Testis (tissue), 2 donors: ENCODE measurements at regions not wholly inside any gene's neighbourhood (a gene's known extent, or its start where the extent isn't known, plus 50 kb on each side); places are given as distances from the start of the nearest gene placed in this dataset.
A peak's percentile ranks its signal among the peaks of the same experiment; 100 is the strongest.

Experiments
- DNase-seq: peaks from one replicate; pipeline ENCODE4 v3.0.0-alpha.2; 2019
- H3K27ac ChIP-seq, 2 donors: fragments of 200-600 bp; sonication (generic); one replicate each; pipeline ENCODE4 v1.5.1; 2019
- H3K27me3 ChIP-seq: fragments of 200-600 bp; sonication (generic); one replicate; pipeline ENCODE4 v1.5.1; 2019
- H3K36me3 ChIP-seq: fragments of 200-600 bp; sonication (generic); one replicate; pipeline ENCODE4 v1.5.1; 2017; ENCODE audit warnings: low read depth; ENCODE audit errors: missing control alignments
- H3K4me1 ChIP-seq: fragments of 200-600 bp; sonication (generic); one replicate; pipeline ENCODE4 v1.5.1; 2019
- H3K4me3 ChIP-seq, 2 donors: fragments of 200-600 bp; sonication (generic); one replicate each; pipeline ENCODE4 v1.5.1; 2017 to 2019
- H3K9me3 ChIP-seq: fragments of 200-600 bp; sonication (generic); one replicate; pipeline ENCODE4 v1.5.1; 2017
- POLR2A ChIP-seq: fragments of 450-650 bp; IDR thresholded peaks from one replicate; pipeline ENCODE4 v1.6.1; 2017; ENCODE audit warnings: antibody characterized with exemption, mild to moderate bottlenecking, moderate library complexity
- WGBS, 2 donors: methylation state at CpG; one replicate each; pipeline ENCODE4 v1.1.5; 2018; 5-methylcytosine and 5-hydroxymethylcytosine counted together
- intact Hi-C: fragments of 100-400 bp; cut with DNase I; formaldehyde crosslinking; loops from one replicate; pipeline ENCODE4 v1.15.1; 2023; ENCODE audit warnings: low total_unique reads
- TF ChIP-seq, protein P1 (sequence below), 3 experiments: fragments of 450-650 bp in 2 of 3; fragments of 200-600 bp in 1 of 3; sonication (generic) in 1 of 3; IDR thresholded peaks; one replicate each; pipeline ENCODE4 v1.5.1; 2016 to 2019; ENCODE audit warnings: antibody characterized with exemption in 3 of 3, mild to moderate bottlenecking in 2 of 3, moderate library complexity in 1 of 3

DNA sequence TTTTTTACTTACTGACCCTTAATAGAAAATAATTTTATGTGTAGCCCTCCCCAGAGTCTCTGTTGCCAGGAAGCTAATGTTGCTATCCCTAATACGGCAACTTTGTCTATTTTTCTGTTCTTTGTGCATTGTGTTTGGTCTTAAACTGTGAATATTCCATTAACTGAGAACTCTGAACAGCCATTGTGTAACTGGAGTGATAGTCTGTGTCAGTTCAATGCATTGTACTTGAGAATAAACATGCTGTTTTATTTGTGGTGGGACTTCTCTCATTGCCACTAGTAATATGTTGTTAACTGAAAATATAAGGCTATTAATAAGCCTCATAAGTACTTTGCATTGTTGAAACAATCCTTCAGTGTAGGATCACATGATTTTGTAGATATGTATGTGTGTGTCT, 278.3 kb upstream of the DMRT1 start:
- Histone ChIP-seq H3K9me3 (no peaks in the 10 kb centered on the region), H3K4me1 (peaks cover 5% of the 10 kb centered on the region), H3K36me3 (no peaks in the 10 kb centered on the region), H3K4me3 (no peak overlapping the region), H3K27ac (peak overlapping the region; percentile 37 to 62), H3K27me3 (no peaks in the 10 kb centered on the region)
- TF ChIP-seq POLR2A: no peak
- TF ChIP-seq, protein P1, sequence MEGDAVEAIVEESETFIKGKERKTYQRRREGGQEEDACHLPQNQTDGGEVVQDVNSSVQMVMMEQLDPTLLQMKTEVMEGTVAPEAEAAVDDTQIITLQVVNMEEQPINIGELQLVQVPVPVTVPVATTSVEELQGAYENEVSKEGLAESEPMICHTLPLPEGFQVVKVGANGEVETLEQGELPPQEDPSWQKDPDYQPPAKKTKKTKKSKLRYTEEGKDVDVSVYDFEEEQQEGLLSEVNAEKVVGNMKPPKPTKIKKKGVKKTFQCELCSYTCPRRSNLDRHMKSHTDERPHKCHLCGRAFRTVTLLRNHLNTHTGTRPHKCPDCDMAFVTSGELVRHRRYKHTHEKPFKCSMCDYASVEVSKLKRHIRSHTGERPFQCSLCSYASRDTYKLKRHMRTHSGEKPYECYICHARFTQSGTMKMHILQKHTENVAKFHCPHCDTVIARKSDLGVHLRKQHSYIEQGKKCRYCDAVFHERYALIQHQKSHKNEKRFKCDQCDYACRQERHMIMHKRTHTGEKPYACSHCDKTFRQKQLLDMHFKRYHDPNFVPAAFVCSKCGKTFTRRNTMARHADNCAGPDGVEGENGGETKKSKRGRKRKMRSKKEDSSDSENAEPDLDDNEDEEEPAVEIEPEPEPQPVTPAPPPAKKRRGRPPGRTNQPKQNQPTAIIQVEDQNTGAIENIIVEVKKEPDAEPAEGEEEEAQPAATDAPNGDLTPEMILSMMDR (IDR thresholded peaks at IDR 0.05): no peak
- DNase-seq: no peak
- 57 to 63% methylated on average over 1 of the region's 1 CpG for WGBS, 2 donors
- intact Hi-C loops: no loop called here

DNA sequence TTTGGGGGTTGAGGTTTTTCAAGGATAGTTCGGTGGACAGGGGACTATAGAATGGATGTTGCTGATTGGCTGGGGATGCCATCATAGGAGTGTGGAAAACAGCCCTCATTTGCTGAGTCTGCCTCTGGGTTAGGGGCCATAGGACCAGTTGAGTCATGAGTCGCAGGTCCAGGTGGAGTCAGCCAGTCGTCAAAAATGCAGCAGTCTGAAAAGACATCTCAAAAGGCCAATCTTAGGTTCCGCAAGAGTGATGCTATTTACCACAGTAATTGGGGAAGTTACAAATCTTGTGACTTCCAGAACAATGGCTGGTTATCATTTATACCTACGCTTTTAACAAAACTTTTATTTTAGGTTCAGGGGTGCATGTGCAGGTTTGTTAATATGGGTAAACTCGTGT, 276.0 kb upstream of the DMRT1 start:
- 93 to 96% methylated on average over 6 of the region's 6 CpGs for WGBS, 2 donors
- H3K4me3 ChIP-seq: no peak overlapping the region
- H3K9me3 ChIP-seq: no peaks in the 10 kb centered on the region
- H3K36me3 ChIP-seq: no peaks in the 10 kb centered on the region
- H3K4me1 ChIP-seq: peaks cover 19% of the 10 kb centered on the region
- no peak for TF ChIP-seq POLR2A
- TF ChIP-seq, protein P1 (IDR thresholded peaks at IDR 0.05): no peak
- intact Hi-C loops: no loop called here
- no peak for DNase-seq
- no peaks in the 10 kb centered on the region for H3K27me3 ChIP-seq
- H3K27ac ChIP-seq: no peak overlapping the region

DNA sequence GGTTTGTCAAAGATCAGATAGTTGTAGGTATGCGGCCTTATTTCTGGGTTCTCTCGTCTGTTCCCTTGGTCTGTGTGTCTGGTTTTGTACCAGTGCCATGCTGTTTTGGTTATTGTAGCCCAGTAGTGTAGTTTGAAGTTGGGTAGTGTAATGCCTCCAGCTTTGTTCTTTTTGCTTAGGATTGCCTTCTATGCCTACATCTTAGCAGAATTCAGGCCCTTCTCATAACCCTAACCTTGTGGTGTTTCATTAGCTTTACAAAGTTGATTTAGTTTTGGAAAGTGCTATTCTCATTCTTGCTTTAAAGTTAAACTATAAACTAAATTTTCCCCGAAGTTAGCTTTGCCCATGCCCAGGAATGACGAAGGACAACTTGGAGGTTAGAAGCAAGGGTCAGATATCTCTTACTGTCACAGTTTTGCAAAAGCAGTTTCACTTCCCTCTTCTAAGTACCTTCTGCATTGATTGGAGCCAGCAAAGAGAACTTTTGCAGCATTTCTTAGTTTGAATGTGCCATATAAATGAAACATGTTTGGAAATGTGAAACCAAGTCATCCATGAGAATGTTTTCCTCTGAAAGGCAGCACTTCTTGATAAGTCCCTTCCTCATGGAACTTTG, 274.3 kb upstream of the DMRT1 start:
- 87 to 91% methylated on average over 4 of the region's 4 CpGs for WGBS, 2 donors
- Histone ChIP-seq H3K9me3 (no peaks in the 10 kb centered on the region), H3K27ac (no peak overlapping the region), H3K27me3 (no peaks in the 10 kb centered on the region), H3K36me3 (no peaks in the 10 kb centered on the region), H3K4me1 (peaks cover 25% of the 10 kb centered on the region), H3K4me3 (no peak overlapping the region)
- intact Hi-C loops: no loop called here
- no peak for DNase-seq
- TF ChIP-seq, protein P1 (IDR thresholded peaks at IDR 0.05): no peak
- TF ChIP-seq POLR2A: no peak

DNA sequence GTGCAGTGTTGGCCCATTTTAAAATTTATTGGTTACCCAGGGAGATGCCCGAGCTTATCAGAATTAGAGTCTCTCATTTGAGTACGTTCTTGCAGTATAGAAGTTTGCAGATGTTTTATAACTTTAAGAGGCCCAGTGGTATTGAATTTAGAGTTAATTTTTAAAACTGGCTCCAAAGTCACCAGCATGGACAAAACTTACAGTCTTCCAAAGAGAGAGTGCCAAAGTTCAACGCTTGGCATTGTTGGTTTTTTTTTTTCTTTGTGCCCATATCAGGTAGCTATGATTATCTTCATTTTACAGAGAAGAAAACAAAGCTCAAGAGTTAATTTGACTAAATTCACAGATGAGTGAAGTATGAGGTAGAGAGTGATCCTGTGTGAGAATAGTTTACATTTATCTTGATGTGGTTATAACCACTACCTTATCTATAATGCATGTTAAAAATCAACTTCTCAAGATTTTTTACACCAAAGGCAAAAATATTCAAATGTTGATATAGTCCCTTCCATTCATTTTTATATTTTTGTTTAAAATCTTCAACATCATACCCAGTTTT, 273.7 kb upstream of the DMRT1 start:
- no peak overlapping the region for H3K4me3 ChIP-seq
- no peak overlapping the region for H3K27ac ChIP-seq
- peaks cover 25% of the 10 kb centered on the region for H3K4me1 ChIP-seq
- TF ChIP-seq, protein P1 (IDR thresholded peaks at IDR 0.05): no peak
- no peak for TF ChIP-seq POLR2A
- no peaks in the 10 kb centered on the region for H3K27me3 ChIP-seq
- H3K9me3 ChIP-seq: no peaks in the 10 kb centered on the region
- WGBS, 2 donors: 73 to 89% methylated on average over 3 of the region's 3 CpGs
- intact Hi-C loops: no loop called here
- no peaks in the 10 kb centered on the region for H3K36me3 ChIP-seq
- DNase-seq: no peak

DNA sequence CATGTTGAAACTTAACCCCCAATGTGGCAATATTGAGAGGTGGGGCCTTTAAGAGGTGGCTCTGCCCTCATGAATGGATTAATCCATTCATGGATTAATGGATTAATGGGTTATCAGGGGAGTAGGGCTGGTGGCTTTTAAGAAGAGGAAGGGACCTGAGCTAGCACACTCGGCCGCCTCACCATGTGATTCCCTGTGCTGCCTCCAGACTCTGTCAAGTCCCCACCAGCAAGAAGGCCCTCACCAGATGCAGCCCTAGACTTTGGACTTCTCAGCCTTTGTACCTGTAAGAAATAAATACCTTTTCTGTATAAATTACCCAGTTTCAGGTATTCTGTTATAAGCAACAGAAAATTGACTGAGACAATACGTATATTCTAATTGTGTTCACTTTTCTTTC, 272.2 kb upstream of the DMRT1 start:
- intact Hi-C loops: no loop called here
- Histone ChIP-seq H3K27ac (peak overlapping the region; percentile 74), H3K4me3 (no peak overlapping the region), H3K27me3 (no peaks in the 10 kb centered on the region), H3K9me3 (no peaks in the 10 kb centered on the region), H3K36me3 (no peaks in the 10 kb centered on the region), H3K4me1 (peaks cover 27% of the 10 kb centered on the region)
- TF ChIP-seq, protein P1 (IDR thresholded peaks at IDR 0.05): no peak
- TF ChIP-seq POLR2A: no peak
- no peak for DNase-seq
- 78 to 83% methylated on average over 3 of the region's 3 CpGs for WGBS, 2 donors
